ENCODE measurements at regions not wholly inside any gene's neighbourhood (a gene's known extent, or its start where the extent isn't known, plus 50 kb on each side); places are given as distances from the start of the nearest gene placed in this dataset.

DNA sequence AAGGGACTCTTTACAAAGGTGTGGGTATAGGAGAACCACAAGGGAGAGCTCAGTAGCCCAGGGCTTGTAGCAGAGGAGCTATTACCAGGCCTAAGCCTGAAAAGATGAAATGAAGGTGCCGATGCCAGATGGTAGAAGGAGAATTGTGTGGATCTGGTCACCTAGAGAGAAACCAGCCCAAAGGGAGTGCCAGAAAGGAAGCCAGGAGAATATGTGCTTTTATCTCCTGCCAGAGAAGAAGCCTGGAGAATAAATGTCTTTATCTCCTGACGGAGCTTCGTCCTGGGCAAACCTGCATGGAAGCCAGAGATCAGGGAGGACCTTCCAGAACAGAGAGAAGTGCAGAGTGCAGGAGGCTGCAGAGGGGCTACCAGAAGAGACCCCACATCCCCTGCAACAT, 142.6 kb downstream of the MED10 start:
- ChIA-PET CTCF (no interaction called here), POLR2A (no interaction called here)
- no peak overlapping the region for H3K4me2 ChIP-seq (ENCODE audit: insufficient read depth, low read length)
- FAIRE-seq (no peak), DNase-seq (ENCODE audit: low read depth, low spot score) (no peak)
- no peaks in the 10 kb centered on the region for H3K9me3 ChIP-seq (replicated peaks; ENCODE audit: control insufficient read depth, insufficient read depth, low read length)
- no peaks in the 10 kb centered on the region for H3K9me1 ChIP-seq (replicated peaks; ENCODE audit: control insufficient read depth, extremely low read depth, insufficient read depth, low read length)
- no peaks in the 10 kb centered on the region for H3K36me3 ChIP-seq (ENCODE audit: control insufficient read depth in 2 of 2, extremely low read depth in 1 of 2, insufficient read depth in 2 of 2, low read length in 2 of 2)
- intact Hi-C loops (cut with micrococcal nuclease), result no loop called here
- dilution Hi-C loops (cut with MboI; ENCODE audit: extremely low pct_ligation_motif_present, low sequenced_read_pairs), result no loop called here
- no peak overlapping the region for H3K27ac ChIP-seq (ENCODE audit: insufficient read depth, low read depth, low read length)
- no peaks in the 10 kb centered on the region for H3K4me1 ChIP-seq (ENCODE audit: control insufficient read depth, extremely low read depth, insufficient read depth, low read length)
- no TSS peak for BruUV-seq (replicated peaks)
- no peak overlapping the region for H3K9ac ChIP-seq (replicated peaks; ENCODE audit: extremely low read depth, insufficient read depth, low read length)
- H3K4me3 ChIP-seq (replicated peaks in 1 of 3; ENCODE audit: insufficient read depth in 1 of 3, low read depth in 1 of 3, low read length in 3 of 3), result no peak overlapping the region
- no peak overlapping the region for H2AFZ ChIP-seq (ENCODE audit: low read depth, low read length)
- H4K20me1 ChIP-seq (replicated peaks; ENCODE audit: control insufficient read depth, extremely low read depth, insufficient read depth, low read length), result no peaks in the 10 kb centered on the region
- no peaks in the 10 kb centered on the region for H3K27me3 ChIP-seq (ENCODE audit: control insufficient read depth in 2 of 2, insufficient read depth in 2 of 2, low read length in 2 of 2)
- H3K79me2 ChIP-seq (ENCODE audit: control insufficient read depth, insufficient read depth, low read length), result no peaks in the 10 kb centered on the region
- no peak for TF ChIP-seq POLR2A (IDR thresholded peaks at IDR 0.05; ENCODE audit: low read depth, low read length)
- TF ChIP-seq, protein P1, sequence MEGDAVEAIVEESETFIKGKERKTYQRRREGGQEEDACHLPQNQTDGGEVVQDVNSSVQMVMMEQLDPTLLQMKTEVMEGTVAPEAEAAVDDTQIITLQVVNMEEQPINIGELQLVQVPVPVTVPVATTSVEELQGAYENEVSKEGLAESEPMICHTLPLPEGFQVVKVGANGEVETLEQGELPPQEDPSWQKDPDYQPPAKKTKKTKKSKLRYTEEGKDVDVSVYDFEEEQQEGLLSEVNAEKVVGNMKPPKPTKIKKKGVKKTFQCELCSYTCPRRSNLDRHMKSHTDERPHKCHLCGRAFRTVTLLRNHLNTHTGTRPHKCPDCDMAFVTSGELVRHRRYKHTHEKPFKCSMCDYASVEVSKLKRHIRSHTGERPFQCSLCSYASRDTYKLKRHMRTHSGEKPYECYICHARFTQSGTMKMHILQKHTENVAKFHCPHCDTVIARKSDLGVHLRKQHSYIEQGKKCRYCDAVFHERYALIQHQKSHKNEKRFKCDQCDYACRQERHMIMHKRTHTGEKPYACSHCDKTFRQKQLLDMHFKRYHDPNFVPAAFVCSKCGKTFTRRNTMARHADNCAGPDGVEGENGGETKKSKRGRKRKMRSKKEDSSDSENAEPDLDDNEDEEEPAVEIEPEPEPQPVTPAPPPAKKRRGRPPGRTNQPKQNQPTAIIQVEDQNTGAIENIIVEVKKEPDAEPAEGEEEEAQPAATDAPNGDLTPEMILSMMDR (IDR thresholded peaks at IDR 0.05; ENCODE audit: extremely low read depth in 1 of 2, insufficient read depth in 1 of 2, low read depth in 1 of 2, low read length in 2 of 2), result no peak
- no peak for TF ChIP-seq EZH2 (IDR thresholded peaks at IDR 0.05; ENCODE audit: borderline replicate concordance, low read depth, low read length, severe bottlenecking)
- TF ChIP-seq JUN (IDR thresholded peaks at IDR 0.05; ENCODE audit: borderline replicate concordance, insufficient read depth, insufficient read length, low read depth), result no peak
- no peak for TF ChIP-seq FOS (IDR thresholded peaks at IDR 0.05; ENCODE audit: borderline replicate concordance, insufficient read depth, low read length)
- TF ChIP-seq GATA2 (IDR thresholded peaks at IDR 0.05; ENCODE audit: insufficient read depth, insufficient read length, low read depth, low read length), result no peak
- TF ChIP-seq, protein P2, sequence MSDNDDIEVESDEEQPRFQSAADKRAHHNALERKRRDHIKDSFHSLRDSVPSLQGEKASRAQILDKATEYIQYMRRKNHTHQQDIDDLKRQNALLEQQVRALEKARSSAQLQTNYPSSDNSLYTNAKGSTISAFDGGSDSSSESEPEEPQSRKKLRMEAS (IDR thresholded peaks at IDR 0.05; ENCODE audit: insufficient read depth, insufficient read length), result no peak
- TF ChIP-seq MYC (IDR thresholded peaks at IDR 0.05; ENCODE audit: low read depth, low read length), result no peak
- TF ChIP-seq POLR2AphosphoS5 (IDR thresholded peaks at IDR 0.05; ENCODE audit: insufficient read depth, low read depth, low read length), result no peak
